LNCAP (cell line): ENCODE measurements at regions not wholly inside any gene's neighbourhood (a gene's known extent, or its start where the extent isn't known, plus 50 kb on each side); places are given as distances from the start of the nearest gene placed in this dataset.

Experiments
- TF ChIP-seq, protein P1 (sequence below): fragments of 450-650 bp; IDR thresholded peaks from 2 replicates; pipeline ENCODE4 v1.5.1; 2017; ENCODE audit warnings: mild to moderate bottlenecking

- TF ChIP-seq, protein P1, sequence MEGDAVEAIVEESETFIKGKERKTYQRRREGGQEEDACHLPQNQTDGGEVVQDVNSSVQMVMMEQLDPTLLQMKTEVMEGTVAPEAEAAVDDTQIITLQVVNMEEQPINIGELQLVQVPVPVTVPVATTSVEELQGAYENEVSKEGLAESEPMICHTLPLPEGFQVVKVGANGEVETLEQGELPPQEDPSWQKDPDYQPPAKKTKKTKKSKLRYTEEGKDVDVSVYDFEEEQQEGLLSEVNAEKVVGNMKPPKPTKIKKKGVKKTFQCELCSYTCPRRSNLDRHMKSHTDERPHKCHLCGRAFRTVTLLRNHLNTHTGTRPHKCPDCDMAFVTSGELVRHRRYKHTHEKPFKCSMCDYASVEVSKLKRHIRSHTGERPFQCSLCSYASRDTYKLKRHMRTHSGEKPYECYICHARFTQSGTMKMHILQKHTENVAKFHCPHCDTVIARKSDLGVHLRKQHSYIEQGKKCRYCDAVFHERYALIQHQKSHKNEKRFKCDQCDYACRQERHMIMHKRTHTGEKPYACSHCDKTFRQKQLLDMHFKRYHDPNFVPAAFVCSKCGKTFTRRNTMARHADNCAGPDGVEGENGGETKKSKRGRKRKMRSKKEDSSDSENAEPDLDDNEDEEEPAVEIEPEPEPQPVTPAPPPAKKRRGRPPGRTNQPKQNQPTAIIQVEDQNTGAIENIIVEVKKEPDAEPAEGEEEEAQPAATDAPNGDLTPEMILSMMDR, result no peak
Measured at GRCh38 chr21:15508554-15508953, 221.2 kb upstream of the USP25 start.

DNA sequence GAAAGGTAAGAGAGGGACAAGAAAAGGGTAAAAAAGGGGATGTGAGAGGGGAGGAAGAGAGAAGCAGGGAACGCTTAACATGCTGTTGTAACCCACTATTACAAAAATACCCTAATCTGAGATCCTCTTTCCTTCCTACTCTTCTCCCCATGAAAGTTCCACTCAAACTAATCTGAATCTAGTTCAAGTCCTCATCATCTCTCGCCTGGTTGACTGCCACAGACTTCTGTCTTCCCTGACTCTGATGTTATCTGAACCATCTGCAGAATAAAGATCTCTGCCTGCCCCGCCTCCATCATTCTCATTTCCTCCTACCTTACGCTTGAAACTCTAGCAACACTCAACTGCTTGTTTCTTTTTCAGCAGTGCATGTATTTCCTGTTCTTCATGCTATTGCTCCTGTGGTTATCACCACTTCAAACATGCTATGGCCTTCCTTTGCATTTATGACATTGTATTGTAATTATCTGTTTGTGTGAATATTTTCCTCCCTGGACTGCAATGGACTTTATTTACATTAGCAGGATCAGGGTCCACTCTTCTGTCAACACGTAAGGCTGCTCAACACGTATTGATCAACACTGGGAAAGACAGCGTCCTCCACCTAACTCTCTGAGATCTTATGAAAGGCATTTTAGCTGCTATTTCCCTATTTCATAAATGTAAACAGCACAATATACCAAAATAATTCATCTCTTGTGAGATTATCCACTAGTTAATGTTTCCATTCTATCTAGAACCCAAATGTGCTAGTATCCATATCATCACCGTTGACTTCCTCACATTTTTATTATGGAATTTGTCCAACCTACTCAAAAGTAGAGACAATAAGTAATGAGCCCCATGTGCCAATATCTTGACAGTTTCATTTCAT is 215.5 kb upstream of the USP25 start:
- TF ChIP-seq, protein P1, result no peak

- TF ChIP-seq, protein P1, result no peak
Measured at GRCh38 chr21:15515908-15516307, 213.9 kb upstream of the USP25 start.

GRCh38 chr21:15517394-15517793 is 212.4 kb upstream of the USP25 start:
- TF ChIP-seq, protein P1, result no peak

DNA sequence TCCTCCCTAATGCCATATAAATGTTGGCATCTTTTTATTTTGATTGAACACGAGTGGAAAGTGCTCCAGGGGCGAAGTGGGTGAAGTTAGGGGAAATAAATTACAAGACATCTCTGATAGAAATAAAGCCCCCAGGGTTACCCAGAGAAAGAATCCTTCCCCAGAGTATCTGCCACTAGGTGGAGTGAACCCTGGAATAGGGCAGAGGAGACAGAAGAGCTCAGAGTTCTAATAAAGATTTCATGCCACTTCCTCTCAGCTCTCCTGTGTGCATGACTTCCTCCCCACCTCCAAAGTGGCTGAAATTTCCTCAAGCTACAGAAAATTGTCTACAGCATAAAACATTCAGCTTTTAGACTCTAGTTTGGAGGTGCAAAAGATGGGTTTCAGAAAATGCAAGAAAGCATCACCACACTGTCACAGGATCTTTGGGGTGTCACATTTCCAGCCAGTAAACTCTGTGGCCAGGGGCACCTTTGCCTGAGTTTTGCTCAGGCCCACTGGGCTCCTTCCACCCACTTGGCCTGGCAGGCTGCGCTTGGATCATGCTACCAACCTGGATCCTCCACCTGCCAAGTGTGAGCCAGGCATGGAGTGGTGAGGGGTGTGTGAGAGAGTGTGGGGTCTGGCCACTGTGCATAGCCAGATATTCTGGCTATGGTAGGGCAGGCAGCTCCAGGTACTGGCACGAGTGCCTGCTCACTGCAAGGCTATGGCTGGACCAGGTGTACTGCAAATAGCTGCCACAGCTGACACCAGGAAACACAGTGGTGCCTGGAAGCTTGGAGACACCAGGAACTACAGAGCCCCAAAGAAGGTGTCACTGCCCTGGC is 208.8 kb upstream of the USP25 start:
- TF ChIP-seq, protein P1, result peak; percentile 21; the same call in 1 of the 2 replicates

DNA sequence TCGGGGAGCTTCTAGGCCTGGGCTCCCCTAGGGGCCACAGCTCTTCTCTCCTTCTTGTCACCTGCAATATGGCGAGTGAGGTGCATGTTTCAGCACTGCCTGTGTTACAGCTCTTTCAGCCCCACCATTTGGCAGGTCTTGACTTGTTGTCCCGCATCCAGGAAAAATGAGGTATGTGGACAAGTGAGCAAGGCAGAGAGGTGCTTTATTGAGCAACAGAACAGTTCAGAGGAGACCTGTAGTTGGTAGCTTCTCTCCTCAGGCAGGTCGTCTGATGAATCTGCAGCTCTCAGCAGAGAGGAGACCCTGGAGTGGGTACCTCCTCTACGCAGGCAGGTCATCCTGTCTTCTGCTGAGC is 208.2 kb upstream of the USP25 start:
- TF ChIP-seq, protein P1, result no peak

DNA sequence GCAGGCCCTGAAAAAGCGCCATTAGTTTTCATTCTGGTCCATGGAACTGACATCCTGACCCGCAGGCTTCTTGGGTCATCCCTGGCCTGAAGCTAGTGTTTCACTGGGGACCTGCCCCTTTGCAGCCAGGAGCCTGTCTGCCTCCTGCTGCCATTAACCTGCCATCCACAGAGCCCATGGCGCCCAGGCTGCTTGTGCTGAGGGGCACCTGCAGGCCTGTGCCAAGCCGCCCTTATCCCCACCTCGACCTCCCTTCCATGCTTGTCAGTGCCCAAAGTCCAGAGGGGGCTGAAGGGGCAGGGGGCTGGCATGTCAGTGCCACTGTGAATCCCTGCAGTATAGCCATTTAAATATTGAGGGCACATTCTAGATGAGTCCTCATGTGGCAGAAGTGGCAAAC is 207.6 kb upstream of the USP25 start:
- TF ChIP-seq, protein P1, result no peak
